ENCODE measurements at regions not wholly inside any gene's neighbourhood (a gene's known extent, or its start where the extent isn't known, plus 50 kb on each side); places are given as distances from the start of the nearest gene placed in this dataset.

DNA sequence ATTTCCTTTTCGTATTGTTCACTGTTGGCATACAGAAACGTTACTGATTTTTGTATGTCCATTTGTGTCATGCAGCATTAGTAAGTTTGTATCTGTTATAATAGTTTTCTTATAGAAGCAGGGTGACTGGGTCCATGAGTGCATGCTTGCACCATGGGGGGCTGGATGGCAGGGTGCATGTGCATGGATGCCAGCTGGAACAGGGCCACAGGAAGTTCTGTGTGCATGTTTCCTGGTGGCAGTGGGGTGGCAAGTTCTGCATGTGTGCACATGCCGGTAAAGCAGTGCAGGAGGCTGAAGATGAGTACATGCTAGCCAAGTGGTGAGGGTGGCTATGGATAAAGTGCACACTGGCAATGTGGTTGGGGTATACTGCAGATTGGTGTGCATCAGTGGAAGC lies 468.0 kb upstream of the KLHL4 start:
- no peak overlapping the region for H3K4me3 ChIP-seq (ENCODE audit: low read depth, low read length)
- DNase-seq (ENCODE audit: low read depth): no peak
- TF ChIP-seq, protein P1, sequence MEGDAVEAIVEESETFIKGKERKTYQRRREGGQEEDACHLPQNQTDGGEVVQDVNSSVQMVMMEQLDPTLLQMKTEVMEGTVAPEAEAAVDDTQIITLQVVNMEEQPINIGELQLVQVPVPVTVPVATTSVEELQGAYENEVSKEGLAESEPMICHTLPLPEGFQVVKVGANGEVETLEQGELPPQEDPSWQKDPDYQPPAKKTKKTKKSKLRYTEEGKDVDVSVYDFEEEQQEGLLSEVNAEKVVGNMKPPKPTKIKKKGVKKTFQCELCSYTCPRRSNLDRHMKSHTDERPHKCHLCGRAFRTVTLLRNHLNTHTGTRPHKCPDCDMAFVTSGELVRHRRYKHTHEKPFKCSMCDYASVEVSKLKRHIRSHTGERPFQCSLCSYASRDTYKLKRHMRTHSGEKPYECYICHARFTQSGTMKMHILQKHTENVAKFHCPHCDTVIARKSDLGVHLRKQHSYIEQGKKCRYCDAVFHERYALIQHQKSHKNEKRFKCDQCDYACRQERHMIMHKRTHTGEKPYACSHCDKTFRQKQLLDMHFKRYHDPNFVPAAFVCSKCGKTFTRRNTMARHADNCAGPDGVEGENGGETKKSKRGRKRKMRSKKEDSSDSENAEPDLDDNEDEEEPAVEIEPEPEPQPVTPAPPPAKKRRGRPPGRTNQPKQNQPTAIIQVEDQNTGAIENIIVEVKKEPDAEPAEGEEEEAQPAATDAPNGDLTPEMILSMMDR (IDR thresholded peaks at IDR 0.05; ENCODE audit: low read depth, low read length): no peak
- TF ChIP-seq MYC (IDR thresholded peaks at IDR 0.05; ENCODE audit: low read depth, low read length): no peak
- no peak for TF ChIP-seq POLR2A (IDR thresholded peaks at IDR 0.05; ENCODE audit: extremely low read depth, insufficient read length)

DNA sequence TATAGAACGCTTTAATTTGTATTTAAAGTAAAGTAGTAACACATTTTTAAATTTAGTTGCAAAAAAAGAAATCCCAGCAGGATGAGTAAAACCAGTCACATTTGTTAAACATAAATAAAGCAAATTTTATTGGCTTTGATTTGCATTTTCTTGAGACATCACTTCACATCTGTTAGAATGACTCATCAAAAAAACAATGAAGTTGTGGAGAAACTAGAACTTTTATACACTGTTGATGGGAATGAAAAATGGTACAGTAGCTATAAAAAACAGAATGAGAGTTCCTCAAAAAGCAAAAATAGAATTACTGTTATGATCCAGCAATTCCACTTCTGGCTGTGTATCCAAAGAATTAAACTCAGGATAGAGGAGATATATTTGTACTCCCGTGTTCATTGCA lies 454.0 kb upstream of the KLHL4 start:
- TF ChIP-seq POLR2A (IDR thresholded peaks at IDR 0.05; ENCODE audit: extremely low read depth, insufficient read length): no peak
- no peak overlapping the region for H3K4me3 ChIP-seq (ENCODE audit: low read depth, low read length)
- no peak for DNase-seq (ENCODE audit: low read depth)

DNA sequence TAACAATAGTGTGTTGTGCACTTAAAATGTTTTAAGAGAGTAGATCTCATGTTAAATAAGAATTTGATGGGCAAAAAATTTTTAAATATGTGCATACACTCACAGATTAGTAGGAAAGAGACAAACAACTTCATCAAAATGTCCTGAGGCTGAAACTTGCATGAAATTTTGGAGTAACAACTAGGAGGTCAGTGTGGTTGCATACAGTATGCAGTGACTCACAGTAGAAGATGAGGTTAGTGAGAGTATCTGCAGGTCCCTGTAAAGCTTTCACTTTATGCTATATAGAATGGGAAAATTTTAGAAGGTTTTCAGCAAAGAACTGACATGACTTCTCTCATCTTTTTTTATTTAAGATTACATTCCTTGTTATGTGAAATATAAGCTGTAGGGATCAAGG lies 453.1 kb upstream of the KLHL4 start:
- no peak for TF ChIP-seq MYC (IDR thresholded peaks at IDR 0.05; ENCODE audit: low read depth, low read length)
- no peak for TF ChIP-seq POLR2A (IDR thresholded peaks at IDR 0.05; ENCODE audit: extremely low read depth, insufficient read length)
- TF ChIP-seq, protein P1 (IDR thresholded peaks at IDR 0.05; ENCODE audit: low read depth, low read length): no peak
- TF ChIP-seq, protein P2, sequence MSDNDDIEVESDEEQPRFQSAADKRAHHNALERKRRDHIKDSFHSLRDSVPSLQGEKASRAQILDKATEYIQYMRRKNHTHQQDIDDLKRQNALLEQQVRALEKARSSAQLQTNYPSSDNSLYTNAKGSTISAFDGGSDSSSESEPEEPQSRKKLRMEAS (IDR thresholded peaks at IDR 0.05; ENCODE audit: low read depth, low read length): no peak
- H3K4me3 ChIP-seq (ENCODE audit: low read depth, low read length): no peak overlapping the region
- no peak for DNase-seq (ENCODE audit: low read depth)

DNA sequence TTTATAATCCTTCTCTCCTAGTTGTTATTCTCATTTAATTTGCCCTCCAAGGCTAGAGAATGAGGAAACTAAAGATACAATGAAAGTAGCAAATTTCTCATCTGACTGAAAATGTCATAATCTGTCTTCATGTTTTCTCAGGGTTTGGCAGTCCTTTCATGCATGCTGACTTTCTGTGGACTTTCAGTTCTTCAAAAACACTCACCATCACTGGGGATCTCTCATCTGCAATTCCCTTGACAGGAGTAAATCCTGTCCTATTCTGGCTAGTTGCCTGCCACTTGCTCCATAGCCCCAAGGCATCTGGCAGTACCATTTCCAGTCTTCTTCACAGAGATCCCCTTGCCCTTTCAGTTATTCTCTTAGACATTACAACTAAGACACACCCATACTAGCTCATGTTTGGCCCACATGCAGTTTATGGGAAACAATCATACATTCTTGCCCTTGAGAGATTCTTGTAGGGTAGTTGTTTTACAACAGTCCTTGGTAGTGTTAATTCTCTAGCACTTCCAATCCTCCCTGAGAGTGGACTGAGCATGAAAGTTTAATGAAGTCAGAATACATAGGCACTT lies 449.7 kb upstream of the KLHL4 start:
- no peak overlapping the region for H3K4me3 ChIP-seq (ENCODE audit: low read depth, low read length)

DNA sequence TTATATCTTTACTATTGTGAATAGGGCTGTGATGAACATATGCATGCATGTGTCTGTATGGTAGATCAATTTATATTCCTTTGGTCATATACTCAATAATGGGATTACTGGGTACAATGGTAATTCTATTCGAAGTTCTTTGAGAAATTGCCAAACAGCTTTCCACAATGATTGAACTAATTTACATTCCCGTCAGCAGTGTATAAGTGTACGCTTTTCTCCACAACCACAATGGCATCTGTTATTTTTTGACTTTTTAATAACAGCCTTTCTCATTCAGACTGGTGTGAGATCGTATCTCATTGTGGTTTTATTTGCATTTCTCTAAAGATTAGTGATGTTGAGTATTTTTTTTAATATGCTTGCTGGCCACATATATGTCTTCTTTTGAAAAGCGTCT lies 439.4 kb upstream of the KLHL4 start:
- H3K4me3 ChIP-seq (ENCODE audit: low read depth, low read length): no peak overlapping the region
- TF ChIP-seq MYC (IDR thresholded peaks at IDR 0.05; ENCODE audit: low read depth, low read length) (no peak), POLR2A (IDR thresholded peaks at IDR 0.05; ENCODE audit: extremely low read depth, insufficient read length) (no peak)
- TF ChIP-seq, protein P1 (IDR thresholded peaks at IDR 0.05; ENCODE audit: low read depth, low read length): no peak
- TF ChIP-seq, protein P2 (IDR thresholded peaks at IDR 0.05; ENCODE audit: low read depth, low read length): no peak
- DNase-seq (ENCODE audit: low read depth): no peak

More for the DNA sequence above, 449.7 kb upstream of the KLHL4 start:
- DNase-seq (ENCODE audit: low read depth): no peak
- TF ChIP-seq, protein P2 (IDR thresholded peaks at IDR 0.05; ENCODE audit: low read depth, low read length): no peak
- no peak for TF ChIP-seq POLR2A (IDR thresholded peaks at IDR 0.05; ENCODE audit: extremely low read depth, insufficient read length)
- TF ChIP-seq, protein P1 (IDR thresholded peaks at IDR 0.05; ENCODE audit: low read depth, low read length): no peak

DNA sequence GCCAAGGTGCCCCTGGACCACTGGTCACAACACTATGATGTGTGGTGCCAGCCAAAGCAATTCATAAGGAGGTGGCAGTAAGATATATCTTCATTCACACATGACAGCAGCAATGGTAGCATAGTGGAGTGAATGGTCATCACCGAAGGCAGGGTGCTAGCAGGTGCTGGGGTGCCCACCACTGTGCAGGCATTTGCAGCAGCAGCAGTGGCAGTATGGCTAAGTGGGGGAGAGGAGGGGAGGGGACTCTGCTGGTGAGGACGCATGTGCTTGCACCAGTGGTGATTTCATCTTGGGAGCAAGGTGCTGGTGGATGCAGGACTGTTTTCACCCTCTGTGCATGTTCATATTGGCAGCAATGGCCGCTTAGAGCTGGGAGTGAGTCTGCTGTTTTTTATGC lies 419.1 kb upstream of the KLHL4 start:
- TF ChIP-seq POLR2A (IDR thresholded peaks at IDR 0.05; ENCODE audit: extremely low read depth, insufficient read length) (no peak), MYC (IDR thresholded peaks at IDR 0.05; ENCODE audit: low read depth, low read length) (no peak)
- TF ChIP-seq, protein P1 (IDR thresholded peaks at IDR 0.05; ENCODE audit: low read depth, low read length): no peak
- TF ChIP-seq, protein P2 (IDR thresholded peaks at IDR 0.05; ENCODE audit: low read depth, low read length): no peak
- DNase-seq (ENCODE audit: low read depth): no peak
- H3K4me3 ChIP-seq (ENCODE audit: low read depth, low read length): no peak overlapping the region

All from NB4 (cell line).